HCT116 (cell line): ENCODE measurements at regions not wholly inside any gene's neighbourhood (a gene's known extent, or its start where the extent isn't known, plus 50 kb on each side); places are given as distances from the start of the nearest gene placed in this dataset.

Experiments
- ATAC-seq: fragments of 200-7000 bp; cut with Tn5 transposase; 2 replicates; pipeline ENCODE4 v1.9.1; 2020; ENCODE audit warnings: mild to moderate bottlenecking, moderate library complexity
- BruUV-seq: library from RNA; stranded (reverse); fragments of 400-500 nt; replicated peaks from 2 replicates; lab custom pipeline; 2021; lab: Mats Ljungman, UMichigan
- CTCF ChIA-PET: fragments of 300-600 bp; sonication (Branson Sonifier 250); formaldehyde crosslinking; loops from one replicate; lab custom pipeline; 2021; ENCODE audit warnings: antibody characterized with exemption; lab: Charles Lee
- POLR2A ChIA-PET: fragments of 300-600, 350-600 bp; sonication (Branson Sonifier 250); formaldehyde crosslinking; loops from one replicate; lab custom pipeline; 2021; ENCODE audit warnings: antibody characterized with exemption; lab: Charles Lee
- RAD21 ChIA-PET, 2 experiments: fragments of 300-600 bp; sonication (Branson Sonifier 250); formaldehyde crosslinking; loops; one replicate each; lab custom pipeline; 2023; ENCODE audit warnings: low total read pairs in 2 of 2; ENCODE audit not compliant: uncharacterized antibody in 2 of 2, unreplicated experiment in 2 of 2, low non-redundant PET in 1 of 2; lab: Charles Lee
- DNase-seq: peaks from one replicate; pipeline ENCODE4 v3.0.0-alpha.2; 2010; ENCODE audit warnings: low read depth, low spot score
- H2AFZ ChIP-seq: fragments of 200-600 bp; shearing (Covaris generic), sonication (generic); 2 replicates; pipeline ENCODE4 v1.6.1; 2017; ENCODE audit warnings: low read depth, mixed run types, mixed read lengths, antibody characterized with exemption, low read length; ENCODE audit not compliant: poor library complexity, severe bottlenecking
- H3K27ac ChIP-seq: 2 replicates; pipeline ENCODE4 v1.5.1; 2012; ENCODE audit warnings: low read depth, low read length
- H3K27me3 ChIP-seq: fragments of 200-600 bp; sonication (generic); 2 replicates; pipeline ENCODE4 v1.6.1; 2016; ENCODE audit warnings: mixed run types, low read length, mixed read lengths; ENCODE audit not compliant: insufficient read depth
- H3K36me3 ChIP-seq, 2 experiments: fragments of 200-500 bp in 1 of 2; fragments of 200-600 bp in 1 of 2; sonication (Bioruptor generic) in 1 of 2; sonication (generic) in 1 of 2; 2 replicates each; pipeline versions ENCODE4 v1.5.1 to v1.6.1; 2014 to 2016; ENCODE audit warnings: low read length in 2 of 2, inconsistent platforms in 1 of 2, mixed read lengths in 1 of 2, mixed run types in 1 of 2; ENCODE audit not compliant: insufficient read depth in 2 of 2, control insufficient read depth in 1 of 2
- H3K4me1 ChIP-seq, 2 experiments: fragments of 200-600 bp in 1 of 2; sonication (generic) in 1 of 2; 2 replicates each; pipeline versions ENCODE4 v1.5.1 to v1.6.1; 2012 to 2017; ENCODE audit warnings: low read length in 2 of 2, inconsistent platforms in 1 of 2, mild to moderate bottlenecking in 1 of 2, mixed read lengths in 1 of 2, mixed run types in 1 of 2, moderate library complexity in 1 of 2; ENCODE audit not compliant: insufficient read depth in 2 of 2, control insufficient read depth in 1 of 2
- H3K4me2 ChIP-seq: fragments of 200-600 bp; sonication (generic); 2 replicates; pipeline ENCODE4 v1.6.1; 2017; ENCODE audit warnings: mixed run types, low read length, mixed read lengths
- H3K4me3 ChIP-seq, 2 experiments: fragments of 200-600 bp in 1 of 2; sonication (generic) in 1 of 2; replicated peaks in 1 of 2; 2 replicates each; pipeline ENCODE4 v1.5.1; 2011 to 2016; ENCODE audit warnings: low read length in 2 of 2, control low read depth in 1 of 2, low read depth in 1 of 2, mild to moderate bottlenecking in 1 of 2, mixed read lengths in 1 of 2, mixed run types in 1 of 2
- H3K79me2 ChIP-seq: fragments of 200-600 bp; sonication (generic); 2 replicates; pipeline ENCODE4 v1.6.1; 2017; ENCODE audit warnings: mild to moderate bottlenecking, mixed run types, low read length, moderate library complexity, mixed read lengths; ENCODE audit not compliant: insufficient read depth
- H3K9ac ChIP-seq: fragments of 200-600 bp; sonication (generic); 2 replicates; pipeline ENCODE4 v1.6.1; 2016; ENCODE audit warnings: low read length, mixed read lengths
- H3K9me2 ChIP-seq: fragments of 200-600 bp; sonication (generic), shearing (Covaris generic); 2 replicates; pipeline ENCODE4 v1.6.1; 2017; ENCODE audit warnings: mixed run types, mild to moderate bottlenecking, moderate library complexity; ENCODE audit not compliant: insufficient read depth
- H3K9me3 ChIP-seq, 2 experiments: fragments of 200-500 bp in 1 of 2; fragments of 200-600 bp in 1 of 2; sonication (Bioruptor generic) in 1 of 2; sonication (generic) in 1 of 2; 2 replicates each; pipeline ENCODE4 v1.6.1; 2014 to 2017; ENCODE audit warnings: low read length in 2 of 2, mixed read lengths in 2 of 2, inconsistent platforms in 1 of 2, low read depth in 1 of 2, mild to moderate bottlenecking in 1 of 2, mixed run types in 1 of 2, moderate library complexity in 1 of 2; ENCODE audit not compliant: control insufficient read depth in 1 of 2, insufficient read depth in 1 of 2
- H4K20me1 ChIP-seq: fragments of 200-600 bp; sonication (generic), shearing (Covaris generic); 2 replicates; pipeline ENCODE4 v1.6.1; 2017; ENCODE audit warnings: mixed run types, mild to moderate bottlenecking, moderate library complexity; ENCODE audit not compliant: insufficient read depth
- ATF3 ChIP-seq: IDR thresholded peaks from 2 replicates; pipeline ENCODE4 v1.6.1; 2012
- EGR1 ChIP-seq: IDR thresholded peaks from 2 replicates; pipeline ENCODE4 v1.6.1; 2012; ENCODE audit warnings: low read depth
- ELF1 ChIP-seq: IDR thresholded peaks from 2 replicates; pipeline ENCODE4 v1.6.1; 2012; ENCODE audit warnings: low read depth, borderline replicate concordance
- EZH2phosphoT487 ChIP-seq: fragments of 200-600 bp; IDR thresholded peaks from 2 replicates; pipeline ENCODE4 v1.6.1; 2018; ENCODE audit warnings: antibody characterized with exemption, borderline replicate concordance
- JUND ChIP-seq: IDR thresholded peaks from 2 replicates; pipeline ENCODE4 v1.6.1; 2012
- RAD21 ChIP-seq: IDR thresholded peaks from 2 replicates; pipeline ENCODE4 v1.6.1; 2012; ENCODE audit warnings: low read depth, mild to moderate bottlenecking
- SIN3A ChIP-seq: IDR thresholded peaks from 2 replicates; pipeline ENCODE4 v1.6.1; 2012; ENCODE audit warnings: low read depth
- SP1 ChIP-seq: IDR thresholded peaks from 2 replicates; pipeline ENCODE4 v1.6.1; 2012; ENCODE audit warnings: low read depth
- ZBTB33 ChIP-seq: IDR thresholded peaks from 2 replicates; pipeline ENCODE4 v1.6.1; 2011; ENCODE audit warnings: mild to moderate bottlenecking, low read length, moderate library complexity; ENCODE audit not compliant: insufficient replicate concordance; ENCODE audit errors: extremely low read depth
- ZFX ChIP-seq: fragments of 450-650 bp; IDR thresholded peaks from 2 replicates; pipeline ENCODE4 v1.6.1; 2017
- intact Hi-C: fragments of 100-400 bp; cut with micrococcal nuclease; formaldehyde crosslinking; loops from 2 replicates; pipeline ENCODE4 v1.10.0; 2022

GRCh38 chr21:41681939-41682718, 84.7 kb downstream of the RIPK4 start:
- POLR2A ChIA-PET, result no interaction called here
- no TSS peak for BruUV-seq
- Histone ChIP-seq H3K4me3 (no peak overlapping the region), H3K27me3 (no peaks in the 10 kb centered on the region), H3K9me3 (no peaks in the 10 kb centered on the region), H3K4me2 (no peak overlapping the region), H4K20me1 (no peaks in the 10 kb centered on the region), H3K4me1 (peaks cover 38 to 47% of the 10 kb centered on the region in 2 experiments), H3K9me2 (no peaks in the 10 kb centered on the region), H3K79me2 (no peaks in the 10 kb centered on the region), H3K36me3 (no peaks in the 10 kb centered on the region), H2AFZ (no peak overlapping the region), H3K27ac (no peak overlapping the region), H3K9ac (no peak overlapping the region)
- CTCF ChIA-PET, result no interaction called here
- RAD21 ChIA-PET, result no interaction called here
- no peak for DNase-seq
- ATAC-seq, result no peak
- TF ChIP-seq ELF1 (no peak), ZBTB33 (no peak), JUND (no peak), EZH2phosphoT487 (no peak), SP1 (no peak), RAD21 (no peak), SIN3A (no peak), EGR1 (no peak), ZFX (no peak), ATF3 (no peak)
- intact Hi-C loops, result no loop called here
